ENCODE measurements at regions not wholly inside any gene's neighbourhood (a gene's known extent, or its start where the extent isn't known, plus 50 kb on each side); places are given as distances from the start of the nearest gene placed in this dataset.

GRCh38 chr18:43656547-43656946 lies 379.3 kb upstream of the SYT4 start:
- WGBS, 2 donors = 56 to 63% methylated on average over 2 of the region's 2 CpGs
- DNase-seq (ENCODE audit: low spot score in 2 of 2) = no peak
- H3K4me3 ChIP-seq (ENCODE audit: low read depth, poor library complexity, severe bottlenecking) = no peak overlapping the region
- TF ChIP-seq, protein P1, sequence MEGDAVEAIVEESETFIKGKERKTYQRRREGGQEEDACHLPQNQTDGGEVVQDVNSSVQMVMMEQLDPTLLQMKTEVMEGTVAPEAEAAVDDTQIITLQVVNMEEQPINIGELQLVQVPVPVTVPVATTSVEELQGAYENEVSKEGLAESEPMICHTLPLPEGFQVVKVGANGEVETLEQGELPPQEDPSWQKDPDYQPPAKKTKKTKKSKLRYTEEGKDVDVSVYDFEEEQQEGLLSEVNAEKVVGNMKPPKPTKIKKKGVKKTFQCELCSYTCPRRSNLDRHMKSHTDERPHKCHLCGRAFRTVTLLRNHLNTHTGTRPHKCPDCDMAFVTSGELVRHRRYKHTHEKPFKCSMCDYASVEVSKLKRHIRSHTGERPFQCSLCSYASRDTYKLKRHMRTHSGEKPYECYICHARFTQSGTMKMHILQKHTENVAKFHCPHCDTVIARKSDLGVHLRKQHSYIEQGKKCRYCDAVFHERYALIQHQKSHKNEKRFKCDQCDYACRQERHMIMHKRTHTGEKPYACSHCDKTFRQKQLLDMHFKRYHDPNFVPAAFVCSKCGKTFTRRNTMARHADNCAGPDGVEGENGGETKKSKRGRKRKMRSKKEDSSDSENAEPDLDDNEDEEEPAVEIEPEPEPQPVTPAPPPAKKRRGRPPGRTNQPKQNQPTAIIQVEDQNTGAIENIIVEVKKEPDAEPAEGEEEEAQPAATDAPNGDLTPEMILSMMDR (IDR thresholded peaks at IDR 0.05) = no peak
- TF ChIP-seq POLR2A (IDR thresholded peaks at IDR 0.05) = no peak
- intact Hi-C loops (cut with DNase I; ENCODE audit: low total_unique reads) = no loop called here

- no peak for DNase-seq (ENCODE audit: low spot score in 2 of 2)
- H3K4me3 ChIP-seq (ENCODE audit: low read depth, poor library complexity, severe bottlenecking) = no peak overlapping the region
- TF ChIP-seq, protein P1 (IDR thresholded peaks at IDR 0.05) = no peak
- TF ChIP-seq POLR2A (IDR thresholded peaks at IDR 0.05) = no peak
- intact Hi-C loops (cut with DNase I; ENCODE audit: low total_unique reads) = no loop called here
- WGBS, 2 donors = 32 to 37% methylated on average over 2 of the region's 2 CpGs
These were observed 384.3 kb upstream of the SYT4 start for GRCh38 chr18:43661570-43661969.

DNA sequence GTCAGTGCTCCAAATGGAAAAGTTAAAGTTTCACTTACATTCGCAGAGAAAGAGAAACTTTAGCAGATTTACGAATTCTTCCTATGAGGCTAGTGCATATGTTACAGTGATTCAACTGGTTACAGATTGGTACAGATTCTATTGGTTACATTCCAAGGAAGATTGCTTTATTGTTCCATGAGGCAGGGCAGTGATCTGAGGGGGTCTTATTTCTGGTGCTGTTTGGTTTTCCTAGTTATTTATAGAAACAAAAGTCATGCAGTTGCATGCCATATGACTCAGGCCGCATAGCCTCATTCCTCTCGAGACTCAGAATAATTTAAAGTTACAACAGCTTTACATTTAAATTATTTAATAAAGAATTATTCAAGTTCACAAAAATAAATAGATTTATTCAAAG lies 385.4 kb upstream of the SYT4 start:
- WGBS, 2 donors = 57 to 61% methylated on average over 4 of the region's 4 CpGs
- intact Hi-C loops (cut with DNase I; ENCODE audit: low total_unique reads) = no loop called here
- no peak for DNase-seq (ENCODE audit: low spot score in 2 of 2)
- TF ChIP-seq, protein P1 (IDR thresholded peaks at IDR 0.05) = no peak
- no peak overlapping the region for H3K4me3 ChIP-seq (ENCODE audit: low read depth, poor library complexity, severe bottlenecking)

DNA sequence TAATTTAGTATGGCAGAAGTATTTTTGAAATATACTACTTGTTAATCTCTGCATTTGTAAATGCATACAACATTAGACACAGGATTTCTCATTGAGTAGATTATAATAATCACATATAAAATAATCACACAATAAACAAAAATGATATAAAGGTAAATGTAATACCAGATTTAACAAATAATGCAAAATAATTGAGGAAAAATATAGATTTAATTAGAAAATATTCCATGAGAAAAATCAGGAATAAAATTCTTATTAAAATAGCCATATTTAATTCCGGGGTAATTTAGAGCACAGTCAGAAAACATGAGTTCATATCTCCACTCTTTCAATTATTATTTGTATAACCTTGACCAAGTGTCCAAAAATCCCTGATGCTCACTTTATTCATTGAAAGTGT lies 385.9 kb upstream of the SYT4 start:
- H3K4me3 ChIP-seq (ENCODE audit: low read depth, poor library complexity, severe bottlenecking) = no peak overlapping the region
- intact Hi-C loops (cut with DNase I; ENCODE audit: low total_unique reads) = no loop called here
- 92 to 95% methylated on average over 1 of the region's 1 CpG for WGBS, 2 donors
- no peak for TF ChIP-seq POLR2A (IDR thresholded peaks at IDR 0.05)
- TF ChIP-seq, protein P1 (IDR thresholded peaks at IDR 0.05) = no peak
- no peak for DNase-seq (ENCODE audit: low spot score in 2 of 2)

- 70 to 76% methylated on average over 3 of the region's 3 CpGs for WGBS, 2 donors
- intact Hi-C loops (cut with DNase I; ENCODE audit: low total_unique reads) = no loop called here
- DNase-seq (ENCODE audit: low spot score in 2 of 2) = no peak
- H3K4me3 ChIP-seq (ENCODE audit: low read depth, poor library complexity, severe bottlenecking) = no peak overlapping the region
- TF ChIP-seq, protein P1 (IDR thresholded peaks at IDR 0.05) = no peak
- no peak for TF ChIP-seq POLR2A (IDR thresholded peaks at IDR 0.05)
These were observed 387.3 kb upstream of the SYT4 start for GRCh38 chr18:43664487-43665008.

GRCh38 chr18:43665105-43665788 lies 388.0 kb upstream of the SYT4 start:
- no peak for DNase-seq (ENCODE audit: low spot score in 2 of 2)
- no peak overlapping the region for H3K4me3 ChIP-seq (ENCODE audit: low read depth, poor library complexity, severe bottlenecking)
- intact Hi-C loops (cut with DNase I; ENCODE audit: low total_unique reads) = no loop called here
- TF ChIP-seq POLR2A (IDR thresholded peaks at IDR 0.05) = no peak
- TF ChIP-seq, protein P1 (IDR thresholded peaks at IDR 0.05) = no peak
- WGBS, 2 donors = 37 to 38% methylated on average over 3 of the region's 3 CpGs
